Endothelial cell of umbilical vein (primary cell): ENCODE measurements at regions not wholly inside any gene's neighbourhood (a gene's known extent, or its start where the extent isn't known, plus 50 kb on each side); places are given as distances from the start of the nearest gene placed in this dataset.

Experiments used
- BruUV-seq: library from RNA; stranded (reverse); fragments of 400-500 nt; replicated peaks from 2 replicates; lab custom pipeline; 2021; lab: Mats Ljungman, UMichigan
- CTCF ChIA-PET: fragments of 300-600, 350-600 bp; sonication (Branson Sonifier 250); formaldehyde crosslinking; loops from one replicate; lab custom pipeline; 2021; ENCODE audit warnings: antibody characterized with exemption, inconsistent platforms; lab: Charles Lee
- POLR2A ChIA-PET: fragments of 300-600, 350-600 bp; sonication (Branson Sonifier 250); formaldehyde crosslinking; loops from one replicate; lab custom pipeline; 2021; ENCODE audit warnings: antibody characterized with exemption, inconsistent platforms; lab: Charles Lee
- DNase-seq: peaks from one replicate; pipeline ENCODE4 v3.0.0-alpha.2; 2011; ENCODE audit warnings: low read depth, low spot score
- FAIRE-seq: peaks from 2 replicates; lab custom pipeline; 2011; peaks lifted over from hg19 to GRCh38; lab: Jason Lieb, UNC
- H2AFZ ChIP-seq: 2 replicates; pipeline ENCODE4 v1.6.0; 2012; ENCODE audit warnings: low read depth, low read length, control low read depth, inconsistent platforms
- H3K27ac ChIP-seq: 2 replicates; pipeline ENCODE4 v1.5.1; 2011; ENCODE audit warnings: low read depth, mild to moderate bottlenecking, control low read depth, low read length, moderate library complexity; ENCODE audit not compliant: insufficient read depth
- H3K27me3 ChIP-seq, 2 experiments: 2 replicates each; pipeline versions ENCODE4 v1.6.0 to v1.6.1; 2011; ENCODE audit warnings: low read length in 2 of 2, mixed read lengths in 1 of 2; ENCODE audit not compliant: control insufficient read depth in 2 of 2, insufficient read depth in 2 of 2
- H3K36me3 ChIP-seq, 2 experiments: 2 replicates in 1 of 2; 3 replicates in 1 of 2; pipeline ENCODE4 v1.5.1; 2011; ENCODE audit warnings: low read length in 2 of 2, mild to moderate bottlenecking in 1 of 2, moderate library complexity in 1 of 2; ENCODE audit not compliant: control insufficient read depth in 2 of 2, insufficient read depth in 2 of 2; ENCODE audit errors: extremely low read depth in 1 of 2
- H3K4me1 ChIP-seq: 3 replicates; pipeline ENCODE4 v1.5.1; 2011; ENCODE audit warnings: mild to moderate bottlenecking, low read length; ENCODE audit not compliant: control insufficient read depth, insufficient read depth; ENCODE audit errors: extremely low read depth
- H3K4me2 ChIP-seq: 2 replicates; pipeline ENCODE4 v1.6.1; 2011; ENCODE audit warnings: low read length, control low read depth, mixed read lengths; ENCODE audit not compliant: insufficient read depth
- H3K4me3 ChIP-seq, 3 experiments: fragments of 200-600 bp in 1 of 3; sonication (generic), shearing (Covaris generic) in 1 of 3; replicated peaks in 1 of 3; 2 replicates each; pipeline ENCODE4 v1.5.1; 2011 to 2016; ENCODE audit warnings: control low read depth in 3 of 3, low read length in 3 of 3, mild to moderate bottlenecking in 2 of 3, inconsistent platforms in 1 of 3, low read depth in 1 of 3, moderate library complexity in 1 of 3; ENCODE audit not compliant: insufficient read depth in 1 of 3
- H3K79me2 ChIP-seq: 2 replicates; pipeline ENCODE4 v1.6.0; 2012; ENCODE audit warnings: low read length, inconsistent platforms; ENCODE audit not compliant: control insufficient read depth, insufficient read depth
- H3K9ac ChIP-seq: replicated peaks from 2 replicates; pipeline ENCODE3; 2011; ENCODE audit warnings: low read length, control low read depth; ENCODE audit not compliant: insufficient read depth; ENCODE audit errors: extremely low read depth
- H3K9me1 ChIP-seq: replicated peaks from 3 replicates; pipeline ENCODE4 v1.6.0; 2011; ENCODE audit warnings: mild to moderate bottlenecking, low read length; ENCODE audit not compliant: control insufficient read depth, insufficient read depth; ENCODE audit errors: extremely low read depth
- H3K9me3 ChIP-seq: replicated peaks from 2 replicates; pipeline ENCODE4 v1.5.1; 2012; ENCODE audit warnings: low read length, inconsistent platforms; ENCODE audit not compliant: control insufficient read depth, insufficient read depth
- H4K20me1 ChIP-seq: replicated peaks from 2 replicates; pipeline ENCODE3; 2011; ENCODE audit warnings: mild to moderate bottlenecking, low read length; ENCODE audit not compliant: control insufficient read depth, insufficient read depth; ENCODE audit errors: extremely low read depth
- CTCF ChIP-seq, 2 donors: IDR thresholded peaks; 1 replicate in 1 of 2; 2 replicates in 1 of 2; pipeline ENCODE4 v1.5.1; 2011; ENCODE audit warnings: low read length in 2 of 2, mild to moderate bottlenecking in 2 of 2, moderate library complexity in 2 of 2, control low read depth in 1 of 2, inconsistent platforms in 1 of 2, low read depth in 1 of 2; ENCODE audit not compliant: insufficient read depth in 1 of 2; ENCODE audit errors: extremely low read depth in 1 of 2
- EZH2 ChIP-seq: IDR thresholded peaks from 2 replicates; pipeline ENCODE4 v1.6.1; 2012; ENCODE audit warnings: borderline replicate concordance, low read depth, mild to moderate bottlenecking, moderate library complexity, low read length, inconsistent platforms; ENCODE audit not compliant: severe bottlenecking
- FOS ChIP-seq: IDR thresholded peaks from 2 replicates; pipeline ENCODE4 v1.6.1; 2011; ENCODE audit warnings: mild to moderate bottlenecking, low read length, moderate library complexity, borderline replicate concordance; ENCODE audit not compliant: insufficient read depth
- GATA2 ChIP-seq: IDR thresholded peaks from 2 replicates; pipeline ENCODE4 v1.7.0; 2011; ENCODE audit warnings: low read depth, mild to moderate bottlenecking, moderate library complexity, mixed read lengths, low read length; ENCODE audit not compliant: insufficient read length, insufficient read depth
- JUN ChIP-seq: IDR thresholded peaks from 2 replicates; pipeline ENCODE4 v1.6.1; 2011; ENCODE audit warnings: borderline replicate concordance, low read depth; ENCODE audit not compliant: insufficient read length, insufficient read depth
- MAX ChIP-seq: IDR thresholded peaks from 2 replicates; pipeline ENCODE4 v1.6.1; 2011; ENCODE audit not compliant: insufficient read depth, insufficient read length
- MYC ChIP-seq: IDR thresholded peaks from one replicate; pipeline ENCODE4 v1.6.1; 2011; ENCODE audit warnings: mild to moderate bottlenecking, low read depth, low read length
- POLR2A ChIP-seq: IDR thresholded peaks from 2 replicates; pipeline ENCODE4 v1.6.1; 2012; ENCODE audit warnings: low read depth, mild to moderate bottlenecking, control low read depth, low read length
- POLR2AphosphoS5 ChIP-seq: IDR thresholded peaks from 2 replicates; pipeline ENCODE4 v1.6.1; 2012; ENCODE audit warnings: low read depth, mild to moderate bottlenecking, control low read depth, low read length, moderate library complexity; ENCODE audit not compliant: insufficient read depth
- dilution Hi-C: fragments of 300-500 bp; cut with MboI; formaldehyde crosslinking; loops from one replicate; pipeline ENCODE4 v1.15.0; 2019; ENCODE audit warnings: low sequenced_read_pairs; ENCODE audit not compliant: extremely low pct_ligation_motif_present
- intact Hi-C: fragments of 100-400 bp; cut with micrococcal nuclease; formaldehyde crosslinking; loops from one replicate; pipeline ENCODE4 v1.10.0; 2022

- Histone ChIP-seq H3K79me2 (no peaks in the 10 kb centered on the region), H3K27ac (peak overlapping the region; percentile 57), H3K9me3 (no peaks in the 10 kb centered on the region), H3K27me3 (no peaks in the 10 kb centered on the region), H3K9me1 (no peaks in the 10 kb centered on the region), H3K36me3 (no peaks in the 10 kb centered on the region), H2AFZ (no peak overlapping the region), H3K9ac (peak overlapping the region; percentile 35), H3K4me1 (peaks cover 34% of the 10 kb centered on the region), H3K4me2 (peak overlapping the region; percentile 76), H3K4me3 (no peak overlapping the region), H4K20me1 (no peaks in the 10 kb centered on the region)
- FAIRE-seq, result peak; percentile 85
- no TSS peak for BruUV-seq
- DNase-seq, result peak; percentile 89
- TF ChIP-seq POLR2AphosphoS5 (peak; percentile 25), EZH2 (no peak), CTCF (IDR thresholded peaks at IDR 0.05; ENCODE audit: extremely low read depth in 1 of 2, insufficient read depth in 1 of 2, low read depth in 1 of 2, low read length in 2 of 2) (no peak), MYC (no peak), FOS (peak; percentile 71), MAX (no peak), JUN (peak; percentile 24), GATA2 (no peak), POLR2A (no peak)
- intact Hi-C loops, result loop anchor here (2.0 to 10.0 kb wide), 3 partner anchors 286 to 636 kb away; no protein-coding TSS in a partner anchor
- dilution Hi-C loops, result no loop called here
- ChIA-PET CTCF (no interaction called here), POLR2A (no interaction called here)
These were observed 622.0 kb upstream of the DAB2 start for GRCh38 chr5:40046792-40047191.
